ENCODE measurements at regions not wholly inside any gene's neighbourhood (a gene's known extent, or its start where the extent isn't known, plus 50 kb on each side); places are given as distances from the start of the nearest gene placed in this dataset.
"Not testable (repeated sequence)": the region's sequence is repeated elsewhere in the genome, so short reads cannot be mapped to it uniquely, and the experiment has no call there.

GRCh38 chr3:39631136-39631535 lies 163.7 kb downstream of the MOBP start:
- H3K4me3 Mint-ChIP-seq: no peak overlapping the region

GRCh38 chr3:39637807-39638206 lies 170.3 kb downstream of the MOBP start:
- Mint-ChIP-seq H3K27me3 (ENCODE audit: insufficient read depth) (peaks cover 3% of the 10 kb centered on the region), H3K36me3 (ENCODE audit: low read depth) (no peaks in the 10 kb centered on the region), H3K4me1 (ENCODE audit: low read depth) (no peaks in the 10 kb centered on the region), H3K4me3 (no peak overlapping the region), H3K27ac (no peak overlapping the region), H3K9me3 (no peaks in the 10 kb centered on the region)
- no peak for DNase-seq (ENCODE audit: low spot score)
- intact Hi-C loops (cut with micrococcal nuclease): no loop called here

More at GRCh38 chr3:39631136-39631535, 163.7 kb downstream of the MOBP start:
- H3K27me3 Mint-ChIP-seq (ENCODE audit: insufficient read depth): peaks cover 1% of the 10 kb centered on the region
- no peaks in the 10 kb centered on the region for H3K9me3 Mint-ChIP-seq
- H3K27ac Mint-ChIP-seq: no peak overlapping the region
- H3K4me1 Mint-ChIP-seq (ENCODE audit: low read depth): no peaks in the 10 kb centered on the region
- DNase-seq (ENCODE audit: low spot score): no peak
- H3K36me3 Mint-ChIP-seq (ENCODE audit: low read depth): no peaks in the 10 kb centered on the region
- intact Hi-C loops (cut with micrococcal nuclease): no loop called here

DNA sequence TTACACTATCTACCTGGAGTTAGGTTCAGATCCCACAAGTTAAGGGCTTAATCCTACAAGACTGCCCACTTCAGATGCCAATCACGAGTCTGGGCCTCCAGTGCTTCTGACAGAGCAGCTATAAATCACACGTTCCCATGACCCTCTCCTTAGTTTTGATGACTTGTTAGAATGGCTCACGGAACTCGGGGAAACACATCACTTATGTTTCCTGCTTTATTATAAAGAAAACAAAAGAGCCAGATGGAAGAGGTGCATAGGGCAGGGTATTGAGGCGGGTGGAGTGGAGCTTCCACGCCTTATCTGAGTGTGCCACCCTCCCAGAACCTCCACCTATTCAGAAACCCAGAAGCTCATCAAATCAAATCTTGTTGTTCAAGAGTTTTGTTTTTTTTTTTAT lies 170.8 kb downstream of the MOBP start:
- no peak for DNase-seq (ENCODE audit: low spot score)
- Mint-ChIP-seq H3K27me3 (ENCODE audit: insufficient read depth) (peaks cover 3% of the 10 kb centered on the region), H3K9me3 (no peaks in the 10 kb centered on the region), H3K27ac (no peak overlapping the region), H3K36me3 (ENCODE audit: low read depth) (no peaks in the 10 kb centered on the region), H3K4me1 (ENCODE audit: low read depth) (no peaks in the 10 kb centered on the region), H3K4me3 (no peak overlapping the region)
- intact Hi-C loops (cut with micrococcal nuclease): no loop called here

- intact Hi-C loops (cut with micrococcal nuclease): no loop called here
- H3K27me3 Mint-ChIP-seq (ENCODE audit: insufficient read depth): peaks cover 3% of the 10 kb centered on the region
- H3K9me3 Mint-ChIP-seq: no peaks in the 10 kb centered on the region
- no peak overlapping the region for H3K27ac Mint-ChIP-seq
- no peaks in the 10 kb centered on the region for H3K36me3 Mint-ChIP-seq (ENCODE audit: low read depth)
- H3K4me3 Mint-ChIP-seq: no peak overlapping the region
- DNase-seq (ENCODE audit: low spot score): no peak
- H3K4me1 Mint-ChIP-seq (ENCODE audit: low read depth): no peaks in the 10 kb centered on the region
These were observed 169.8 kb upstream of the MYRIP start for GRCh38 chr3:39639344-39640236.

DNA sequence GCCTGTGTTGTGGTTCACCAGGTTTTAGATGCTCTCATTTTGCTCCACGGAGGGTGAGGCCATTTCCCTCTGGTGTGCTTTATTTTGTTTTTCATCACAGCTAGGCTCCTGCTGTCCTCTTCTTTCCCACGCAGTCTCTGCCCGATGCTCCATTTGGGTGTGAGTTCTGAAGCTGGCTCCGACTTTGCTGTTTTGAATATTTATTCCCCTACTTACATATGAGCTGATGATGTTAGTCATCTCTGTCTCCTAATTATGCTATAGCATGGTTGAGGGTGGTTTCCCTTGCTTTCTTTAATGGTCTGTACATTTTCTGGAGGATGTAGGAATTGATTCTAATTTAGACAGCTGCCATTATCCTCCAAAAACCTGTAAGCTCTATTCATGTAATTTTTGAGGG lies 168.1 kb upstream of the MYRIP start:
- intact Hi-C loops (cut with micrococcal nuclease): no loop called here
- H3K27me3 Mint-ChIP-seq (ENCODE audit: insufficient read depth): peaks cover 3% of the 10 kb centered on the region
- H3K27ac Mint-ChIP-seq: no peak overlapping the region
- H3K9me3 Mint-ChIP-seq: no peaks in the 10 kb centered on the region
- H3K4me1 Mint-ChIP-seq (ENCODE audit: low read depth): no peaks in the 10 kb centered on the region
- no peak for DNase-seq (ENCODE audit: low spot score)
- H3K36me3 Mint-ChIP-seq (ENCODE audit: low read depth): no peaks in the 10 kb centered on the region
- H3K4me3 Mint-ChIP-seq: no peak overlapping the region

DNA sequence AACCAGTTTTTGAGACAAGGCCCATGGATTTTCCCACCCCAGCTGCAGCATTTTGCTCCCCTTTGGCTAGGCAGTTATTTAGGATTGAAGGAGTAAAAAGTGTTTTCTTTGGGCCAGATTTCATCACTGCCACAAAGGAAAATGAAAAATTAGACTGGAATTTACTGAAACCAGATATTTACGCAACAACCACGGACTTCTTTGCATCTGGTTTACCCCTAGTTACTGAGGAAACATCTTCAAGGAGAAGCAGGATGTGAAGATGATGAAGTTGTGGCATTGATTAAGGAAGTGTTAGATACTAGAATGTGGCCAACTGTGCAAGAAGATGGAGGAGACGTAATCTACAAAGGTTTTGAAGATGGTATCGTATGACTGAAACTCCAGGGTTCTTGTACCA lies 165.2 kb upstream of the MYRIP start:
- peaks cover 3% of the 10 kb centered on the region for H3K27me3 Mint-ChIP-seq (ENCODE audit: insufficient read depth)
- no peak for DNase-seq (ENCODE audit: low spot score)
- no peak overlapping the region for H3K27ac Mint-ChIP-seq
- H3K36me3 Mint-ChIP-seq (ENCODE audit: low read depth): no peaks in the 10 kb centered on the region
- H3K4me1 Mint-ChIP-seq (ENCODE audit: low read depth): no peaks in the 10 kb centered on the region
- intact Hi-C loops (cut with micrococcal nuclease): no loop called here
- H3K9me3 Mint-ChIP-seq: no peaks in the 10 kb centered on the region
- H3K4me3 Mint-ChIP-seq: no peak overlapping the region

- H3K36me3 Mint-ChIP-seq (ENCODE audit: low read depth); intact Hi-C loops (cut with micrococcal nuclease); H3K27ac Mint-ChIP-seq; H3K4me1 Mint-ChIP-seq (ENCODE audit: low read depth); H3K9me3 Mint-ChIP-seq; DNase-seq (ENCODE audit: low spot score); H3K4me3 Mint-ChIP-seq; H3K27me3 Mint-ChIP-seq (ENCODE audit: insufficient read depth): not testable (repeated sequence)
These were observed 158.2 kb upstream of the MYRIP start for GRCh38 chr3:39651256-39651655.

DNA sequence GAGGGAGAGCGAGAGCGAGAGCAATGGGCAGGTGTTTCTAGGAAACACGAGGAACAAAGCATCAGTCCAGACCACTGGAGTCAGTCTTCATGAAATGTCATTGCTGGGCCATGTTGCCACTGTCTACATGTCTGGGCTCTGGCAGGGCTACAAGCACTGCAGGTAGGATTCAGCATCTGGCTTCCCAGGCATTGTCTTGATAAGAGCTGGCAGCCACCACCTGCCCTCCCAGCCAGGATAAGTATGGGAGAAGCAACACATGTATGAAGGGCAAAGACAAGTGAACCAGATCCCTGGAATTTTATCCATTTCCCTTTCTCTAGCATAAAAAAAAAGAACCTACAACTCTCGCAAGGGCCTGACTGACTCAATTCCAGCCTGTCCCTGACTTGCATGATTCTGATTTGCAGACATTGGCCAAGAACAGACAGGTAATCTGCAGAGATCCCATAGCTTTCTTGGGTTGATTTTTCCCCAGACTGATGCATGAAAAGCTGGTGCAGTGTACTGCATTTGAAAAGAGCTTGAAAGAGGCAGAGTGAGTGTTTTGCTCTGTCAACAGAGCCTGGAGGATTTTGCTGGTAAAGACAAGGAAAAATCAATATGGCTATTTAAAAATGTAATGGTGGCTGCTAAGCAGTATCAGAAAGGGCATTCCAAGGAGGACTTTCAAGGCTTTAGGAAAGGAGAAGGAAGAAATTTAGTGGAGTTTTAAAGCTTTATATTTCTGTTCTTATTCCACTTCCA lies 157.2 kb upstream of the MYRIP start:
- no peak for DNase-seq (ENCODE audit: low spot score)
- Mint-ChIP-seq H3K27ac (no peak overlapping the region), H3K9me3 (no peaks in the 10 kb centered on the region), H3K27me3 (ENCODE audit: insufficient read depth) (no peaks in the 10 kb centered on the region), H3K4me3 (no peak overlapping the region), H3K4me1 (ENCODE audit: low read depth) (no peaks in the 10 kb centered on the region), H3K36me3 (ENCODE audit: low read depth) (no peaks in the 10 kb centered on the region)
- intact Hi-C loops (cut with micrococcal nuclease): no loop called here

GRCh38 chr3:39655718-39656117 lies 153.7 kb upstream of the MYRIP start:
- intact Hi-C loops (cut with micrococcal nuclease); H3K9me3 Mint-ChIP-seq; DNase-seq (ENCODE audit: low spot score); H3K4me1 Mint-ChIP-seq (ENCODE audit: low read depth); H3K4me3 Mint-ChIP-seq; H3K36me3 Mint-ChIP-seq (ENCODE audit: low read depth); H3K27me3 Mint-ChIP-seq (ENCODE audit: insufficient read depth); H3K27ac Mint-ChIP-seq: not testable (repeated sequence)

GRCh38 chr3:39657075-39657474 lies 152.3 kb upstream of the MYRIP start:
- Mint-ChIP-seq H3K4me3 (no peak overlapping the region), H3K9me3 (no peaks in the 10 kb centered on the region), H3K36me3 (ENCODE audit: low read depth) (no peaks in the 10 kb centered on the region), H3K4me1 (ENCODE audit: low read depth) (no peaks in the 10 kb centered on the region), H3K27me3 (ENCODE audit: insufficient read depth) (peaks cover 4% of the 10 kb centered on the region), H3K27ac (no peak overlapping the region)
- DNase-seq (ENCODE audit: low spot score): no peak
- intact Hi-C loops (cut with micrococcal nuclease): no loop called here

DNA sequence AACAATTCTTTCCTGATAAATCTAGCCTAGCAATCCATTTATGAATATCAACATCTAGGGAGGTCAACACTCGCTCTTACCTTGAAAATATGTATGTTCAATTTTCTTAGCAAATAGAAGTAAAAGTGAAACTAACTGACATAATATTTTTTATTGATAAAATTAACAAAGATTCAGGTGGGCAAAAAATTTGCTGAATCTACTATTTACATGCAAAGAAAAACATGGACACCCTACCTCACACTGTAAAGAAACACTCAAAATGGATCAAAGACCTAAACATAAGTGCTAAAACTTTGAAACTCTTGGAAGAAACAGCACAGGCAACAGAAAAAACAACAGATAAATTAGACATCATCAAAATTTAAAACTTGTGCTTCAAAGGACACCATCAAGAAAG lies 151.6 kb upstream of the MYRIP start:
- Mint-ChIP-seq H3K9me3 (no peaks in the 10 kb centered on the region), H3K36me3 (ENCODE audit: low read depth) (no peaks in the 10 kb centered on the region), H3K27ac (no peak overlapping the region), H3K4me3 (no peak overlapping the region), H3K27me3 (ENCODE audit: insufficient read depth) (peaks cover 4% of the 10 kb centered on the region), H3K4me1 (ENCODE audit: low read depth) (no peaks in the 10 kb centered on the region)
- intact Hi-C loops (cut with micrococcal nuclease): no loop called here
- no peak for DNase-seq (ENCODE audit: low spot score)

- no peak for DNase-seq (ENCODE audit: low spot score)
- H3K27ac Mint-ChIP-seq: no peak overlapping the region
- intact Hi-C loops (cut with micrococcal nuclease): no loop called here
- H3K27me3 Mint-ChIP-seq (ENCODE audit: insufficient read depth): peaks cover 8% of the 10 kb centered on the region
- no peaks in the 10 kb centered on the region for H3K36me3 Mint-ChIP-seq (ENCODE audit: low read depth)
- H3K4me3 Mint-ChIP-seq: no peak overlapping the region
- H3K4me1 Mint-ChIP-seq (ENCODE audit: low read depth): no peaks in the 10 kb centered on the region
- H3K9me3 Mint-ChIP-seq: no peaks in the 10 kb centered on the region
These were observed 144.5 kb upstream of the MYRIP start for GRCh38 chr3:39664931-39665330.

GRCh38 chr3:39665441-39665840 lies 144.0 kb upstream of the MYRIP start:
- Mint-ChIP-seq H3K4me1 (ENCODE audit: low read depth) (no peaks in the 10 kb centered on the region), H3K27me3 (ENCODE audit: insufficient read depth) (peaks cover 8% of the 10 kb centered on the region), H3K9me3 (no peaks in the 10 kb centered on the region), H3K4me3 (no peak overlapping the region), H3K27ac (no peak overlapping the region), H3K36me3 (ENCODE audit: low read depth) (no peaks in the 10 kb centered on the region)
- no peak for DNase-seq (ENCODE audit: low spot score)
- intact Hi-C loops (cut with micrococcal nuclease): no loop called here

All from activated T-helper 1 cell treated with anti-CD3 and anti-CD28 coated beads, Interleukin-12 subunit alpha, Interleukin-12 subunit beta, Interleukin-2, Interleukin-4 antibody, amounts not matched to agents 30 ng/mL and 10 ng/mL and 1 ng/mL, durations not matched to agents 14 hours and 24 hours and 36 hours (primary cell).